Suprapubic skin (tissue), 4 donors: ENCODE measurements at regions not wholly inside any gene's neighbourhood (a gene's known extent, or its start where the extent isn't known, plus 50 kb on each side); places are given as distances from the start of the nearest gene placed in this dataset.

Experiments
- CTCF ChIP-seq, 2 donors: fragments of 200-600 bp in 1 of 2; fragments of 450-650 bp in 1 of 2; sonication (generic) in 1 of 2; IDR thresholded peaks; one replicate each; pipeline ENCODE4 v1.5.1; 2016 to 2019; ENCODE audit warnings: antibody characterized with exemption in 2 of 2, mild to moderate bottlenecking in 1 of 2, moderate library complexity in 1 of 2
- EP300 ChIP-seq: sonication (generic); formaldehyde crosslinking; IDR thresholded peaks from one replicate; pipeline ENCODE4 v1.6.1; 2017; ENCODE audit warnings: antibody characterized with exemption
- POLR2A ChIP-seq, 2 donors: fragments of 450-650 bp; IDR thresholded peaks; one replicate each; pipeline ENCODE4 v1.6.1; 2017; ENCODE audit warnings: antibody characterized with exemption in 2 of 2, mild to moderate bottlenecking in 2 of 2, moderate library complexity in 2 of 2
- POLR2AphosphoS5 ChIP-seq, 3 donors: sonication (generic); formaldehyde crosslinking; IDR thresholded peaks; one replicate each; pipeline ENCODE4 v1.6.1; 2017; ENCODE audit warnings: antibody characterized with exemption in 3 of 3

- TF ChIP-seq CTCF (IDR thresholded peaks at IDR 0.05) (no peak), POLR2AphosphoS5 (IDR thresholded peaks at IDR 0.05) (no peak), EP300 (no peak), POLR2A (IDR thresholded peaks at IDR 0.05) (no peak)
These were observed 385.3 kb downstream of the KCTD12 start for GRCh38 chr13:76500894-76501293.
